ENCODE measurements at regions not wholly inside any gene's neighbourhood (a gene's known extent, or its start where the extent isn't known, plus 50 kb on each side); places are given as distances from the start of the nearest gene placed in this dataset.

DNA sequence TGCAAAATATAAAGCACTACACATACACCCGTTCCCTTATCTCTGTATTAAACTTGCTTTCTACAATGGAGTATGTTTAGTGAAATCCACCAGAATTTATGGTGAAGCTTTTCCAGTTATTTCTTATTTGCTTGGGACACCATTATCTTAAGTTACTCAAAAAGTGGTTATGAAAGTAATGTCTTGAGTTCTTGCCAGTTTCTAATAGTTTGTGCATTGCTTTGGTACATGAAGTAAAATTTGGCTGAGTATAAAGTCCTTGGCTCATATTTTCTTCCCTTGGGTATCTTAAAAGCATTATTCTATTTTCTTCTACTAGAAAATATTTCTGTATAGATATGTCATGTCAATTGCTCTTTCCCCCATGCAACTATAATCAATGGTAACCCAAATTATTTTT lies 85.2 kb downstream of the POLR1F start:
- H3K4me3 Mint-ChIP-seq: no peak overlapping the region
- H3K36me3 Mint-ChIP-seq (ENCODE audit: low read depth): no peaks in the 10 kb centered on the region
- peaks cover 29% of the 10 kb centered on the region for H3K9me3 Mint-ChIP-seq
- no peaks in the 10 kb centered on the region for H3K4me1 Mint-ChIP-seq (ENCODE audit: low read depth)
- H3K27ac Mint-ChIP-seq: no peak overlapping the region
- intact Hi-C loops (cut with micrococcal nuclease): no loop called here
- H3K27me3 Mint-ChIP-seq: no peaks in the 10 kb centered on the region

DNA sequence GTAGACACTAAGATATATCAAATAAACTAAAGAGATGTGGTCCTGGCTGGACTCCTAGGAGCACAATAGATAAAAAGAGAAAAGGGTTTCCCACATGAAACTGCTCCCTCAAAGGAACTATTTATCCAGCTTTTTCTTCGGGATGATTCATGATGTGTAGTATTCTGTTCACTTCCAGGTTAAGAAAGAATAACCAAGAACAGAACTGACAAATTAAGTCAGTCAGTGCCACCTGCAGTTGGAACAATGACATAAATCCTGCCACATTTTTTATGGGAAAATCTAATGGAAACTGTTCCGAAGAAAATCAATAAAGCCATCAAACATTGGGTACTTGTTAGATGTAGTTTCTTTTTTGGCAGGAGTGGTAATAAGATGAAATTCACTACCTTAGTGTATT lies 87.1 kb downstream of the POLR1F start:
- intact Hi-C loops (cut with micrococcal nuclease): no loop called here
- Mint-ChIP-seq H3K27me3 (no peaks in the 10 kb centered on the region), H3K4me1 (ENCODE audit: low read depth) (no peaks in the 10 kb centered on the region), H3K9me3 (peaks cover 22% of the 10 kb centered on the region), H3K36me3 (ENCODE audit: low read depth) (no peaks in the 10 kb centered on the region), H3K4me3 (no peak overlapping the region), H3K27ac (no peak overlapping the region)

DNA sequence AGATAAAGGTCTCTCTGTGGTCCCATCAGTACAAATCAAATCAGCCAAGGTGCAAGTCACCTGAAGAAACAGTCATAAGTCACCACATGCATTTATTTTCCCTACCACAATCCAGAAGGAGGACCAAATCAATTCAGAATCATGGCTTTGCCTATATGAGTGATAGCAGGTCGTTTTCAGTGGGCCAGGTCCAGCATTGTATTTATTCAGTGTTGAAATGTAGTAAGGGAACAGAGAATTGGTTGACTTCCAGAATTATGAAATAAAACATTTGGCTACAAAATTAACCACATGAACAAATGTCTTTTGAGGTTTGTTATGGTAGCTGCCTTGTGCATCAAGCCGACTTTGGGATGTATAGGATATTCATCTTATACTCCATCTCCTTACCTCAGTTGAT lies 88.4 kb downstream of the POLR1F start:
- H3K27ac Mint-ChIP-seq: no peak overlapping the region
- intact Hi-C loops (cut with micrococcal nuclease): no loop called here
- no peak overlapping the region for H3K4me3 Mint-ChIP-seq
- H3K27me3 Mint-ChIP-seq: no peaks in the 10 kb centered on the region
- no peaks in the 10 kb centered on the region for H3K36me3 Mint-ChIP-seq (ENCODE audit: low read depth)
- H3K9me3 Mint-ChIP-seq: peaks cover 21% of the 10 kb centered on the region
- H3K4me1 Mint-ChIP-seq (ENCODE audit: low read depth): no peaks in the 10 kb centered on the region

DNA sequence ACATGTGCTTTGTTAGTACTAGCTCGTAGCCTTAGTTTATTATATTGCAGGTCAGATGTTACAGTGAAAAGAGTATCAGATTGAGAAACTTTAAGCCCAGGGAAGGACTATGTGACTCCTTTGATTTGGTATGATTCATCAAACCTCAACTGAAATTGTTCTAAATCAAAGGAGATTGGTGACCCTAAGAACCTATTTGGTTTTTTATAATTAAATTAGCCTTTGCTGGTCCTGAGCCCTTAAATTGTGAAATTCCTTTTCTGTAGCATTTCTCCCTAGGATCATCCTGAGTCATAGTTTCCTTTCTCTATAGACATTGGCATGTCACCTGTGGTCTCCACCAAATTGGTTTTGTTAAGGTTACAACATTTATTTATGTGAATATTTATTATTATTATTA lies 89.7 kb downstream of the POLR1F start:
- Mint-ChIP-seq H3K4me3 (no peak overlapping the region), H3K36me3 (ENCODE audit: low read depth) (no peaks in the 10 kb centered on the region), H3K9me3 (peaks cover 21% of the 10 kb centered on the region), H3K27me3 (no peaks in the 10 kb centered on the region), H3K27ac (no peak overlapping the region), H3K4me1 (ENCODE audit: low read depth) (no peaks in the 10 kb centered on the region)
- intact Hi-C loops (cut with micrococcal nuclease): no loop called here

DNA sequence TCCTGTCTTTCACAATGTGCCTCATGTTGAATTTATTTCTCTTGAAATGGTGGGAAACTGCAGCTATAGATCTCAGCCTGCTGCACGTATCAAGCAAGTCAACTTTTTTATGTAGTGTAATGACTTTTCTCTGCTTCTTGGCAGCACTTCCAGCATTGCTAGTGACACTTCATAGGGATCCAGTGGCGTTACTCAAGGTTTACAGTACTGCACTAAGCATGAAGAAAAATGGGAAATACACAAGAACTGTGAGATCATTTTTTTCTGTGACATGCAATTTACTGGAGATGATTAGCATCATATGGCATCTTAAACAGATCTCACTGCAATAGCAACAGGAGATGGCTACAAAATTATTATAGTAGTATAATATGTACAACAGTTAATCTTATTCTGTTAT lies 90.9 kb downstream of the POLR1F start:
- no peaks in the 10 kb centered on the region for H3K36me3 Mint-ChIP-seq (ENCODE audit: low read depth)
- H3K9me3 Mint-ChIP-seq: peaks cover 13% of the 10 kb centered on the region
- intact Hi-C loops (cut with micrococcal nuclease): no loop called here
- no peak overlapping the region for H3K4me3 Mint-ChIP-seq
- H3K4me1 Mint-ChIP-seq (ENCODE audit: low read depth): no peaks in the 10 kb centered on the region
- no peaks in the 10 kb centered on the region for H3K27me3 Mint-ChIP-seq
- no peak overlapping the region for H3K27ac Mint-ChIP-seq

DNA sequence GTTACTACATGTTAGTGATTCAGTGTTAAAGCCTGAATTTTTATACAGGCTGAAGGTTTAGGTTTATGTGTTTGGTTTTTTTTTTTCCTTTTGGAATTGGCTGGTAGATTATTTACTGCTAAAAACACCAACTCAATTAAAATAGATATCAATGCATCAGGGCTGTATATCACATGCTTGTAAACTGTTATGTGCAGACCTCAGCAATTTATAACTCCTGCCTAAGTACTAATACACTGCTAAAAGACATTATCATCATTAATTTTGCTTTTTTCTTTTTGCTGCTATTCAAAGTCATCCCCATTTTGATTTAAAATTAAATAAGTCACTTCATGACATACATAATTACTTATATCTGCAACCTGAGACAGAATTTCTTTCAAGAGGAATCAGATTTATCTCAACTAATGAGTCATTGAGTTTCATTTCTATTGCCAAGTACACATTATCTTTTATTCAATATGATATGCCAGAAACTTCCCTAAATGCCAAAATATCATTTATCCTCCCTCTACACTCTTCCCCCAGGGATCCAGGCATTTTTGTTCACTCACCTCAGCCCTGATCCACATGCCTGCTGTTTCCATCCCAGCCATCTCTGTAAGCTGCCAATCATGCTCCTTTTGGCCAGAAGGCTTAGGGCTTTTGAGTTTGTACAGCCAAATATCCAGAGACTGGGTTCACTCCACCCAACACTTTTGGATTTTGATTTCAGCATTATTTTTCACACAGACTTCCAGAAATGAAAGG lies 98.5 kb downstream of the POLR1F start:
- no peak overlapping the region for H3K4me3 Mint-ChIP-seq
- H3K27me3 Mint-ChIP-seq: no peaks in the 10 kb centered on the region
- peaks cover 27% of the 10 kb centered on the region for H3K9me3 Mint-ChIP-seq
- no peak overlapping the region for H3K27ac Mint-ChIP-seq
- intact Hi-C loops (cut with micrococcal nuclease): no loop called here
- no peaks in the 10 kb centered on the region for H3K4me1 Mint-ChIP-seq (ENCODE audit: low read depth)
- no peaks in the 10 kb centered on the region for H3K36me3 Mint-ChIP-seq (ENCODE audit: low read depth)

- Mint-ChIP-seq H3K27ac (no peak overlapping the region), H3K27me3 (no peaks in the 10 kb centered on the region), H3K4me1 (ENCODE audit: low read depth) (no peaks in the 10 kb centered on the region), H3K9me3 (peaks cover 30% of the 10 kb centered on the region), H3K4me3 (no peak overlapping the region), H3K36me3 (ENCODE audit: low read depth) (no peaks in the 10 kb centered on the region)
- intact Hi-C loops (cut with micrococcal nuclease): no loop called here
These were observed 119.4 kb downstream of the POLR1F start for GRCh38 chr7:19589446-19589845.

GRCh38 chr7:19587291-19587690 lies 121.5 kb downstream of the POLR1F start:
- no peaks in the 10 kb centered on the region for H3K27me3 Mint-ChIP-seq
- H3K4me3 Mint-ChIP-seq: no peak overlapping the region
- H3K9me3 Mint-ChIP-seq: peaks cover 20% of the 10 kb centered on the region
- intact Hi-C loops (cut with micrococcal nuclease): no loop called here
- H3K36me3 Mint-ChIP-seq (ENCODE audit: low read depth): no peaks in the 10 kb centered on the region
- no peak overlapping the region for H3K27ac Mint-ChIP-seq
- no peaks in the 10 kb centered on the region for H3K4me1 Mint-ChIP-seq (ENCODE audit: low read depth)

DNA sequence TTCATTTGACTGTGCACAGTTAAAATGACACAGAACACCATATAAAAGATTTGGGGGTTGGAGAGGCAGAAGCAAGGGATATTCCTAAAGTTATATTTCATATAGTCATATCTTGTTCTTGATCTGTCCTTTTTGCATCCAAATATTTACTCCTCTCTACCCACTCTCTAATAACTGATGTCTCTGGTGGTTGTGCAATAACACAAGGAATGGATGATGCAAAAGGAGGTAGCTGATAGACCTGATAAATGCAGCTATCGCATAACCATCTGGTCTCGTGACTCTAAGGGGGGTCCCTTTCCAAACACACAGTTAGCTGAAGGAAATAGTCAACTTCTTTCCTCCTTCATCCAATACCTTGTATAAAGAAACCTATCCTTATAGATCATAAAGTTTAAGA lies 123.1 kb downstream of the POLR1F start:
- Mint-ChIP-seq H3K4me3 (no peak overlapping the region), H3K27ac (no peak overlapping the region), H3K27me3 (no peaks in the 10 kb centered on the region), H3K9me3 (peaks cover 15% of the 10 kb centered on the region), H3K36me3 (ENCODE audit: low read depth) (no peaks in the 10 kb centered on the region), H3K4me1 (ENCODE audit: low read depth) (no peaks in the 10 kb centered on the region)
- intact Hi-C loops (cut with micrococcal nuclease): no loop called here

GRCh38 chr7:19575909-19576557 lies 132.8 kb downstream of the POLR1F start:
- no peak overlapping the region for H3K4me3 Mint-ChIP-seq
- no peak overlapping the region for H3K27ac Mint-ChIP-seq
- intact Hi-C loops (cut with micrococcal nuclease): no loop called here
- no peaks in the 10 kb centered on the region for H3K36me3 Mint-ChIP-seq (ENCODE audit: low read depth)
- H3K9me3 Mint-ChIP-seq: no peaks in the 10 kb centered on the region
- no peaks in the 10 kb centered on the region for H3K4me1 Mint-ChIP-seq (ENCODE audit: low read depth)
- H3K27me3 Mint-ChIP-seq: no peaks in the 10 kb centered on the region

DNA sequence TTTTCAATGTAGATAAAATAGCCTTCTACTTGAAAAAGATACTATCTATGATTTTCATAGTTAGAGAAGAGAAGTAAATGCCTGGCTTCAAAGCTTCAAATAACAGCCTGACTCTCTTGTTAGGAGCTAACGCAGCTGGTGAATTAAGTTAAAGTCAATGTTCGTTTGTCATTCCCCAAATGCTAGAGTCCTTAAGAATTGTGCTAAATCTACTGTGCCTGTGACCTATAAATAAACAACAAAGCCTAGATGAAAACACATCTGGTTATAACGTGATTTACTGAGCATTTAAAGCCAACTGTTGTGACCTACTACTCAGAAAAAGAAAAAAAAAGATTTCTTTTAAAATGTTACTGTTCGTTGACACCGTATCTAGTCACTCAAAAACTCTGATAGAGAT lies 134.7 kb downstream of the POLR1F start:
- H3K27me3 Mint-ChIP-seq: no peaks in the 10 kb centered on the region
- no peaks in the 10 kb centered on the region for H3K9me3 Mint-ChIP-seq
- no peaks in the 10 kb centered on the region for H3K36me3 Mint-ChIP-seq (ENCODE audit: low read depth)
- no peak overlapping the region for H3K27ac Mint-ChIP-seq
- intact Hi-C loops (cut with micrococcal nuclease): no loop called here
- no peak overlapping the region for H3K4me3 Mint-ChIP-seq
- H3K4me1 Mint-ChIP-seq (ENCODE audit: low read depth): no peaks in the 10 kb centered on the region

- H3K4me3 Mint-ChIP-seq: no peak overlapping the region
- H3K9me3 Mint-ChIP-seq: peaks cover 7% of the 10 kb centered on the region
- intact Hi-C loops (cut with micrococcal nuclease): no loop called here
- no peak overlapping the region for H3K27ac Mint-ChIP-seq
- H3K4me1 Mint-ChIP-seq (ENCODE audit: low read depth): no peaks in the 10 kb centered on the region
- H3K36me3 Mint-ChIP-seq (ENCODE audit: low read depth): no peaks in the 10 kb centered on the region
- H3K27me3 Mint-ChIP-seq: no peaks in the 10 kb centered on the region
These were observed 136.3 kb downstream of the POLR1F start for GRCh38 chr7:19572566-19572965.

- intact Hi-C loops (cut with micrococcal nuclease): no loop called here
- no peaks in the 10 kb centered on the region for H3K4me1 Mint-ChIP-seq (ENCODE audit: low read depth)
These were observed 141.8 kb downstream of the POLR1F start for GRCh38 chr7:19567011-19567410.

DNA sequence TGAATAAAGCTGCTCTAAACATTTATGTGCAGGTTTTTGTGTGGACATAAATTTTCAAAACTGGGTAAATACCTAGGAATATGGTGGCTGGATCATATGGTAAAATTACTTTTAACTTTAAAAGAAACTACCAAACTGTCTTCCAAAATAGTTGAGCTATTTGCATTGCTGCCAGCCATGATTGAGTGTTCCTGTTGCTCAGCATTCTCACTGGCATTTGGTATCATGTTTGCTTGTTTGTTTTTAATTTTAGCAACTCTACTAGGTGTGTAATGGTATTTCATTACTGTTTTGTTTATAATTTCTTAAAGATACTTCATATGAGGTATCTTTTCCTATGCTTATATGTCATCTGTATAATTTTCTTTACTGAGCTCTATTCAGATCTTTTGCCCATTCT lies 143.2 kb downstream of the POLR1F start:
- no peaks in the 10 kb centered on the region for H3K27me3 Mint-ChIP-seq
- H3K36me3 Mint-ChIP-seq (ENCODE audit: low read depth): no peaks in the 10 kb centered on the region
- intact Hi-C loops (cut with micrococcal nuclease): no loop called here
- H3K27ac Mint-ChIP-seq: no peak overlapping the region
- no peak overlapping the region for H3K4me3 Mint-ChIP-seq
- H3K4me1 Mint-ChIP-seq (ENCODE audit: low read depth): no peaks in the 10 kb centered on the region
- peaks cover 14% of the 10 kb centered on the region for H3K9me3 Mint-ChIP-seq

More at GRCh38 chr7:19567011-19567410, 141.8 kb downstream of the POLR1F start:
- H3K27me3 Mint-ChIP-seq: no peaks in the 10 kb centered on the region
- no peak overlapping the region for H3K4me3 Mint-ChIP-seq
- H3K9me3 Mint-ChIP-seq: peaks cover 14% of the 10 kb centered on the region
- no peak overlapping the region for H3K27ac Mint-ChIP-seq
- H3K36me3 Mint-ChIP-seq (ENCODE audit: low read depth): no peaks in the 10 kb centered on the region
